Ectodermal cell (in vitro differentiated cells): ENCODE measurements at regions not wholly inside any gene's neighbourhood (a gene's known extent, or its start where the extent isn't known, plus 50 kb on each side); places are given as distances from the start of the nearest gene placed in this dataset.

ENCODE experiments used
- H3K27ac ChIP-seq: 2 replicates; pipeline ENCODE4 v1.7.0; 2013; ENCODE audit warnings: mild to moderate bottlenecking, low read depth, low read length; ENCODE audit not compliant: insufficient read depth, poor library complexity, severe bottlenecking
- H3K27me3 ChIP-seq: 2 replicates; pipeline ENCODE4 v1.7.0; 2013; ENCODE audit warnings: mild to moderate bottlenecking, low read length; ENCODE audit not compliant: insufficient read depth, control insufficient read depth, poor library complexity, severe bottlenecking
- H3K36me3 ChIP-seq: one replicate; pipeline ENCODE4 v1.7.0; 2013; ENCODE audit warnings: low read length; ENCODE audit not compliant: control insufficient read depth, insufficient read depth
- H3K4me1 ChIP-seq: one replicate; pipeline ENCODE4 v1.7.0; 2013; ENCODE audit warnings: low read length; ENCODE audit not compliant: control insufficient read depth, insufficient read depth
- H3K4me3 ChIP-seq: 2 replicates; pipeline ENCODE4 v1.7.0; 2013; ENCODE audit warnings: low read depth, low read length, control low read depth; ENCODE audit not compliant: insufficient read depth
- H3K9me3 ChIP-seq: 2 replicates; pipeline ENCODE4 v1.7.0; 2013; ENCODE audit warnings: mild to moderate bottlenecking, low read length, moderate library complexity; ENCODE audit not compliant: control insufficient read depth
- WGBS, 2 experiments: methylation state at CpG; one replicate each; pipeline ENCODE4 v1.1.7; 2013; ENCODE audit warnings: missing lambda C conversion rate in 2 of 2; 5-methylcytosine and 5-hydroxymethylcytosine counted together

GRCh38 chr6:71457929-71458328 is 169.3 kb downstream of the OGFRL1 start:
- Histone ChIP-seq H3K36me3 (no peaks in the 10 kb centered on the region), H3K4me1 (no peaks in the 10 kb centered on the region), H3K9me3 (no peaks in the 10 kb centered on the region), H3K27ac (no peak overlapping the region), H3K4me3 (no peak overlapping the region), H3K27me3 (no peaks in the 10 kb centered on the region)
- 88 to 100% methylated on average over 1 of the region's 1 CpG for WGBS, 2 experiments

GRCh38 chr6:71459162-71459561 is 170.6 kb downstream of the OGFRL1 start:
- Histone ChIP-seq H3K9me3 (no peaks in the 10 kb centered on the region), H3K27ac (no peak overlapping the region), H3K4me1 (no peaks in the 10 kb centered on the region), H3K36me3 (no peaks in the 10 kb centered on the region), H3K27me3 (no peaks in the 10 kb centered on the region), H3K4me3 (no peak overlapping the region)
- WGBS, 2 experiments, result 93 to 94% methylated on average over 2 of the region's 2 CpGs

GRCh38 chr6:71460933-71461332 is 172.3 kb downstream of the OGFRL1 start:
- peaks cover 2% of the 10 kb centered on the region for H3K9me3 ChIP-seq
- no peak overlapping the region for H3K27ac ChIP-seq
- WGBS, 2 experiments, result 89 to 98% methylated on average over 3 of the region's 3 CpGs
- H3K27me3 ChIP-seq, result no peaks in the 10 kb centered on the region
- H3K4me3 ChIP-seq, result no peak overlapping the region
- no peaks in the 10 kb centered on the region for H3K4me1 ChIP-seq
- no peaks in the 10 kb centered on the region for H3K36me3 ChIP-seq

- Histone ChIP-seq H3K36me3 (no peaks in the 10 kb centered on the region), H3K4me1 (no peaks in the 10 kb centered on the region), H3K27me3 (no peaks in the 10 kb centered on the region), H3K27ac (no peak overlapping the region), H3K9me3 (peaks cover 2% of the 10 kb centered on the region), H3K4me3 (no peak overlapping the region)
- 100% methylated on average over 1 of the region's 1 CpG; no CpG with 5 or more reads in 1 of the 2 experiments for WGBS, 2 experiments
Observed at GRCh38 chr6:71463061-71463460, 174.4 kb downstream of the OGFRL1 start.

- no peaks in the 10 kb centered on the region for H3K36me3 ChIP-seq
- H3K27ac ChIP-seq, result no peak overlapping the region
- H3K4me3 ChIP-seq, result no peak overlapping the region
- peaks cover 2% of the 10 kb centered on the region for H3K9me3 ChIP-seq
- 75 to 83% methylated on average over 1 of the region's 1 CpG for WGBS, 2 experiments
- H3K4me1 ChIP-seq, result no peaks in the 10 kb centered on the region
- H3K27me3 ChIP-seq, result no peaks in the 10 kb centered on the region
Observed at GRCh38 chr6:71465096-71465495, 176.5 kb downstream of the OGFRL1 start.

GRCh38 chr6:71466362-71466761 is 177.8 kb downstream of the OGFRL1 start:
- no peaks in the 10 kb centered on the region for H3K36me3 ChIP-seq
- no peaks in the 10 kb centered on the region for H3K27me3 ChIP-seq
- no peak overlapping the region for H3K4me3 ChIP-seq
- H3K27ac ChIP-seq, result no peak overlapping the region
- WGBS, 2 experiments, result 90% methylated on average over 1 of the region's 1 CpG
- no peaks in the 10 kb centered on the region for H3K4me1 ChIP-seq
- H3K9me3 ChIP-seq, result peaks cover 2% of the 10 kb centered on the region

- Histone ChIP-seq H3K27ac (no peak overlapping the region), H3K36me3 (no peaks in the 10 kb centered on the region), H3K4me1 (no peaks in the 10 kb centered on the region), H3K9me3 (peaks cover 2% of the 10 kb centered on the region), H3K27me3 (no peaks in the 10 kb centered on the region), H3K4me3 (no peak overlapping the region)
Observed at GRCh38 chr6:71468038-71468437, 179.4 kb downstream of the OGFRL1 start.

- Histone ChIP-seq H3K4me1 (no peaks in the 10 kb centered on the region), H3K27ac (no peak overlapping the region), H3K9me3 (peaks cover 2% of the 10 kb centered on the region), H3K27me3 (no peaks in the 10 kb centered on the region), H3K36me3 (no peaks in the 10 kb centered on the region), H3K4me3 (no peak overlapping the region)
- 87 to 91% methylated on average over 6 to 7 of the region's 7 CpGs for WGBS, 2 experiments
Observed at GRCh38 chr6:71468841-71469700, 180.5 kb downstream of the OGFRL1 start.

GRCh38 chr6:71471718-71472117 is 183.1 kb downstream of the OGFRL1 start:
- Histone ChIP-seq H3K9me3 (no peaks in the 10 kb centered on the region), H3K27me3 (no peaks in the 10 kb centered on the region), H3K4me3 (no peak overlapping the region), H3K36me3 (no peaks in the 10 kb centered on the region), H3K27ac (no peak overlapping the region), H3K4me1 (no peaks in the 10 kb centered on the region)
- WGBS, 2 experiments, result 92 to 95% methylated on average over 1 of the region's 2 CpGs

- no peaks in the 10 kb centered on the region for H3K36me3 ChIP-seq
- WGBS, 2 experiments, result 88 to 100% methylated on average over 1 to 2 of the region's 2 CpGs
- no peak overlapping the region for H3K4me3 ChIP-seq
- no peaks in the 10 kb centered on the region for H3K4me1 ChIP-seq
- no peak overlapping the region for H3K27ac ChIP-seq
- H3K9me3 ChIP-seq, result no peaks in the 10 kb centered on the region
- H3K27me3 ChIP-seq, result no peaks in the 10 kb centered on the region
Observed at GRCh38 chr6:71473926-71474325, 185.3 kb downstream of the OGFRL1 start.
